ENCODE measurements at regions not wholly inside any gene's neighbourhood (a gene's known extent, or its start where the extent isn't known, plus 50 kb on each side); places are given as distances from the start of the nearest gene placed in this dataset.

- TF ChIP-seq POLR2A (IDR thresholded peaks at IDR 0.05) (no peak), CTCF (IDR thresholded peaks at IDR 0.05) (no peak)
Measured at GRCh38 chr15:93789441-93789840, 441.9 kb upstream of the MCTP2 start.
